ENCODE measurements at regions not wholly inside any gene's neighbourhood (a gene's known extent, or its start where the extent isn't known, plus 50 kb on each side); places are given as distances from the start of the nearest gene placed in this dataset.
A peak's percentile ranks its signal among the peaks of the same experiment; 100 is the strongest.
"Not testable (repeated sequence)": the region's sequence is repeated elsewhere in the genome, so short reads cannot be mapped to it uniquely, and the experiment has no call there.

GRCh38 chr22:17318817-17319216 lies 50.4 kb upstream of the CECR2 start:
- no peak for DNase-seq

- no peak for DNase-seq
These were observed 54.0 kb upstream of the CECR2 start for GRCh38 chr22:17315310-17315709.

GRCh38 chr22:17314487-17314886 lies 54.8 kb upstream of the CECR2 start:
- no peak for DNase-seq

GRCh38 chr22:17313626-17314025 lies 55.6 kb upstream of the CECR2 start:
- no peak for DNase-seq

- no peak for DNase-seq
These were observed 61.7 kb upstream of the CECR2 start for GRCh38 chr22:17307566-17307965.

GRCh38 chr22:17305076-17305475 lies 64.2 kb upstream of the CECR2 start:
- no peak for DNase-seq

- peak; percentile 42 for DNase-seq
These were observed 65.2 kb upstream of the CECR2 start for GRCh38 chr22:17303840-17304779.

GRCh38 chr22:17303441-17303839 lies 65.8 kb upstream of the CECR2 start:
- DNase-seq = no peak

- DNase-seq = no peak
These were observed 66.6 kb upstream of the CECR2 start for GRCh38 chr22:17302616-17303015.

- no peak for DNase-seq
These were observed 68.3 kb upstream of the CECR2 start for GRCh38 chr22:17300926-17301325.

- not testable (repeated sequence) for DNase-seq
These were observed 70.3 kb upstream of the CECR2 start for GRCh38 chr22:17298805-17299502.

- no peak for DNase-seq
These were observed 66.4 kb upstream of the ADA2 start for GRCh38 chr22:17285656-17286055.

GRCh38 chr22:17284888-17285287 lies 65.7 kb upstream of the ADA2 start:
- DNase-seq = no peak

- DNase-seq = no peak
These were observed 65.2 kb upstream of the ADA2 start for GRCh38 chr22:17284466-17284865.

- DNase-seq = not testable (repeated sequence)
These were observed 64.6 kb upstream of the ADA2 start for GRCh38 chr22:17283865-17284264.

GRCh38 chr22:17283423-17283822 lies 64.2 kb upstream of the ADA2 start:
- DNase-seq = peak; percentile 7

- DNase-seq = peak; percentile 27
These were observed 62.2 kb upstream of the ADA2 start for GRCh38 chr22:17281440-17281841.

GRCh38 chr22:17281026-17281425 lies 61.8 kb upstream of the ADA2 start:
- DNase-seq = no peak

GRCh38 chr22:17272511-17272991 lies 53.3 kb upstream of the ADA2 start:
- DNase-seq = peak; percentile 9

- DNase-seq = peak; percentile 19
These were observed 52.6 kb upstream of the ADA2 start for GRCh38 chr22:17271711-17272451.

GRCh38 chr22:17269607-17270261 lies 50.5 kb upstream of the ADA2 start:
- no peak for DNase-seq

GRCh38 chr22:17269224-17269606 lies 50.0 kb upstream of the ADA2 start:
- no peak for DNase-seq
